ENCODE measurements at regions not wholly inside any gene's neighbourhood (a gene's known extent, or its start where the extent isn't known, plus 50 kb on each side); places are given as distances from the start of the nearest gene placed in this dataset.

DNA sequence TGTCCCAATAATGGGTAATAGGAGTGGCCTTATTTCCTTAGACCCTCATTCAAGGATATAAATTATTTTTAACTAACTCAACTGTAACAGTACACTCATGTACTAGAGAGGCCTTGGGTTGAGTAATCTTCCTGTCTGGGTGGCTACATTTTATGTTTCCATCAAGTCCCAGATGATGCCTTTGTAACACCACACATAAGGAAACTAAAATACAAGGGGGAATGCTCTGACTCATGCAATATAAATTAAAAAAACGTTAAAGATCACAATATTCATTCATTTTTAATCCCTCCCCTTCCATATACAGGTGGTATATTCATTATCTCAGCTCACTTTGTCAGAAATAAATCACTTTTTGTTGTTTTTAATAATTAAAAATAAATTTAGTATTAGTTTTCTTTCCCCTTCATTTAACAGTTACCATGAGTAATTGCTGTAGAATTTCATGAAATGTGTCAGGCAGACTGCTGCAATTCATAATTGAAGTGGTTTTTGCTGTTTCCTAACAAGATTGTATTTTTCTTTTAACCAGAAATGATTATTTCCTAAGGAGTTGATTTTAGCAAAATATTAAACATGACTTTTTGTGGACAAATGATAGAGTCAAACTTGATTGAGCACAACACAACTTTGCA, 1403.6 kb downstream of the SUCLG1 start:
- Histone ChIP-seq H3K4me2 (ENCODE audit: low read length) (no peak overlapping the region), H3K79me2 (ENCODE audit: insufficient read depth, low read length) (no peaks in the 10 kb centered on the region), H3K4me3 (ENCODE audit: low read depth, low read length, poor library complexity, severe bottlenecking) (no peak overlapping the region), H4K20me1 (ENCODE audit: insufficient read depth, low read length) (no peaks in the 10 kb centered on the region), H3K9me2 (ENCODE audit: low read depth, low read length) (no peaks in the 10 kb centered on the region), H3K4me1 (ENCODE audit: insufficient read depth, low read length, severe bottlenecking) (no peaks in the 10 kb centered on the region), H3K27me3 (ENCODE audit: insufficient read depth, low read length) (no peaks in the 10 kb centered on the region), H3K27ac (ENCODE audit: low read depth, low read length, poor library complexity, severe bottlenecking) (no peak overlapping the region), H3K9ac (ENCODE audit: low read length) (no peak overlapping the region), H3F3A (ENCODE audit: insufficient read depth, low read length) (no peaks in the 10 kb centered on the region), H2AFZ (ENCODE audit: low read length) (no peak overlapping the region), H3K9me3 (ENCODE audit: low read length) (no peaks in the 10 kb centered on the region; the same call in 1 of the 2 replicates), H3K36me3 (ENCODE audit: insufficient read depth, low read length) (no peaks in the 10 kb centered on the region)
- TF ChIP-seq, protein P1, sequence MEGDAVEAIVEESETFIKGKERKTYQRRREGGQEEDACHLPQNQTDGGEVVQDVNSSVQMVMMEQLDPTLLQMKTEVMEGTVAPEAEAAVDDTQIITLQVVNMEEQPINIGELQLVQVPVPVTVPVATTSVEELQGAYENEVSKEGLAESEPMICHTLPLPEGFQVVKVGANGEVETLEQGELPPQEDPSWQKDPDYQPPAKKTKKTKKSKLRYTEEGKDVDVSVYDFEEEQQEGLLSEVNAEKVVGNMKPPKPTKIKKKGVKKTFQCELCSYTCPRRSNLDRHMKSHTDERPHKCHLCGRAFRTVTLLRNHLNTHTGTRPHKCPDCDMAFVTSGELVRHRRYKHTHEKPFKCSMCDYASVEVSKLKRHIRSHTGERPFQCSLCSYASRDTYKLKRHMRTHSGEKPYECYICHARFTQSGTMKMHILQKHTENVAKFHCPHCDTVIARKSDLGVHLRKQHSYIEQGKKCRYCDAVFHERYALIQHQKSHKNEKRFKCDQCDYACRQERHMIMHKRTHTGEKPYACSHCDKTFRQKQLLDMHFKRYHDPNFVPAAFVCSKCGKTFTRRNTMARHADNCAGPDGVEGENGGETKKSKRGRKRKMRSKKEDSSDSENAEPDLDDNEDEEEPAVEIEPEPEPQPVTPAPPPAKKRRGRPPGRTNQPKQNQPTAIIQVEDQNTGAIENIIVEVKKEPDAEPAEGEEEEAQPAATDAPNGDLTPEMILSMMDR (IDR thresholded peaks at IDR 0.05; ENCODE audit: low read length): no peak
- no peak for TF ChIP-seq EZH2 (IDR thresholded peaks at IDR 0.05; ENCODE audit: borderline replicate concordance, low read length)

DNA sequence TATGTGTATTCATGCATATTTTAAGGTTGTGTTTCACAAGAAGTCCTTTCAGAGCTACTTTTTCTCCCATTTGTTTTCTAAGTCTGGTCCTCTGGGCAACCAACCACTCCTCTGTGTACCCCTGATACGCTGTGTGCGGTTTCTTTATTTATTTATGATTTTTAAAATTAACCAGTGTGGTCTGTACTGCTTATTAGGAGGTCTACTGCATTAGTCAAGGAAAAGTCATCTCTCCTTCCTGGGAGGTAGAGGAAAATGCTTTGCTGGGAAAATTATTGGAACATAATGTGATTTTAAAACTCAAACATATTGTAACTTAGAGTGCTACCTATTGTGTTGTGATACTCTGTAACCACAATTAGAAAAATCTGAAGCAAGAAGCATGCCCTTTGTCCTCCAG, 1404.3 kb downstream of the SUCLG1 start:
- no peak overlapping the region for H3K4me3 ChIP-seq (ENCODE audit: low read depth, low read length, poor library complexity, severe bottlenecking)
- H2AFZ ChIP-seq (ENCODE audit: low read length): no peak overlapping the region
- no peak for TF ChIP-seq EZH2 (IDR thresholded peaks at IDR 0.05; ENCODE audit: borderline replicate concordance, low read length)
- TF ChIP-seq, protein P1 (IDR thresholded peaks at IDR 0.05; ENCODE audit: low read length): no peak
- no peaks in the 10 kb centered on the region for H3K4me1 ChIP-seq (ENCODE audit: insufficient read depth, low read length, severe bottlenecking)
- H3K27ac ChIP-seq (ENCODE audit: low read depth, low read length, poor library complexity, severe bottlenecking): no peak overlapping the region
- H3K36me3 ChIP-seq (ENCODE audit: insufficient read depth, low read length): no peaks in the 10 kb centered on the region
- no peaks in the 10 kb centered on the region for H3F3A ChIP-seq (ENCODE audit: insufficient read depth, low read length)
- H3K4me2 ChIP-seq (ENCODE audit: low read length): no peak overlapping the region
- no peaks in the 10 kb centered on the region for H3K79me2 ChIP-seq (ENCODE audit: insufficient read depth, low read length)
- H3K9ac ChIP-seq (ENCODE audit: low read length): no peak overlapping the region
- no peaks in the 10 kb centered on the region for H4K20me1 ChIP-seq (ENCODE audit: insufficient read depth, low read length)
- H3K27me3 ChIP-seq (ENCODE audit: insufficient read depth, low read length): no peaks in the 10 kb centered on the region
- H3K9me2 ChIP-seq (ENCODE audit: low read depth, low read length): no peaks in the 10 kb centered on the region
- H3K9me3 ChIP-seq (ENCODE audit: low read length): no peaks in the 10 kb centered on the region; the same call in 1 of the 2 replicates

DNA sequence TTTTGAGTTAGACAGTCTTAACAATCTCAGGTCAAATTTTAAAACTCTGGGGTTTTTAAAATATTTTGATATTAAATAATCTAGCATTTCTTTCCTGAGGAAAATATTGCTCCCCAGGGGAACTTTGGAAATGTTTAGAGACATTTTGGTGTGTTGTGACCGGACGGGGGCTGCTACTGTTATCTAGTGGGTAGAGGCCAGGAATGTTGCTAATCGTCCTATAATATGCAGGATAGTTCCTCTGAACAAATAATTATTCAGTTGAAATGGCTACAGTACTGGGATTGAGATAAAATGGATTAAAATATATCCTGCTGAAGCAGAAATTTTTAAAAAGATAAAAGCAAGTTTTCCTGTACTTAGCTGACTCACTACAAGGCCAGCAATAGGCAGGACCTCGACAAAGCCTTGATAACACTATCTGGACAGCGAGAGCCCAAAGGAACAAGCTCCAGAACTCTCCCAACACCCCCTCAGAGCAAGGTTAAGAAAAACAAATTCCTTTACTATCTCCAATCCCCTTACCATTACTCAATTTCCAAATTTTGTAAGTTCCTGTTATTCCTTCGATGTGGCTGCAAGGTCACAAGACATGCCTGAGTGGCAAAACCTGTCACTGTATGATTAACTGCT, 1407.4 kb downstream of the SUCLG1 start:
- no peak for TF ChIP-seq EZH2 (IDR thresholded peaks at IDR 0.05; ENCODE audit: borderline replicate concordance, low read length)
- TF ChIP-seq, protein P1 (IDR thresholded peaks at IDR 0.05; ENCODE audit: low read length): no peak
- no peaks in the 10 kb centered on the region for H4K20me1 ChIP-seq (ENCODE audit: insufficient read depth, low read length)
- H2AFZ ChIP-seq (ENCODE audit: low read length): no peak overlapping the region
- H3K9me2 ChIP-seq (ENCODE audit: low read depth, low read length): no peaks in the 10 kb centered on the region
- no peaks in the 10 kb centered on the region for H3K4me1 ChIP-seq (ENCODE audit: insufficient read depth, low read length, severe bottlenecking)
- no peaks in the 10 kb centered on the region for H3K9me3 ChIP-seq (ENCODE audit: low read length)
- H3F3A ChIP-seq (ENCODE audit: insufficient read depth, low read length): no peaks in the 10 kb centered on the region
- no peaks in the 10 kb centered on the region for H3K79me2 ChIP-seq (ENCODE audit: insufficient read depth, low read length)
- no peaks in the 10 kb centered on the region for H3K27me3 ChIP-seq (ENCODE audit: insufficient read depth, low read length)
- H3K4me3 ChIP-seq (ENCODE audit: low read depth, low read length, poor library complexity, severe bottlenecking): no peak overlapping the region
- H3K27ac ChIP-seq (ENCODE audit: low read depth, low read length, poor library complexity, severe bottlenecking): no peak overlapping the region
- no peak overlapping the region for H3K4me2 ChIP-seq (ENCODE audit: low read length)
- no peaks in the 10 kb centered on the region for H3K36me3 ChIP-seq (ENCODE audit: insufficient read depth, low read length)
- no peak overlapping the region for H3K9ac ChIP-seq (ENCODE audit: low read length)
